ENCODE measurements at regions not wholly inside any gene's neighbourhood (a gene's known extent, or its start where the extent isn't known, plus 50 kb on each side); places are given as distances from the start of the nearest gene placed in this dataset.

- DNase-seq = no peak
These were observed 249.6 kb upstream of the SOX5 start for GRCh38 chr12:24198936-24199671.

GRCh38 chr12:24198070-24198469 lies 248.6 kb upstream of the SOX5 start:
- no peak for DNase-seq

GRCh38 chr12:24197532-24197931 lies 248.1 kb upstream of the SOX5 start:
- no peak for DNase-seq

- DNase-seq = no peak
These were observed 245.6 kb upstream of the SOX5 start for GRCh38 chr12:24195063-24195462.

- no peak for DNase-seq
These were observed 241.6 kb upstream of the SOX5 start for GRCh38 chr12:24191117-24191516.

- no peak for DNase-seq
These were observed 236.3 kb upstream of the SOX5 start for GRCh38 chr12:24185782-24186181.

GRCh38 chr12:24177889-24178288 lies 228.4 kb upstream of the SOX5 start:
- DNase-seq = no peak

GRCh38 chr12:24175929-24176328 lies 226.5 kb upstream of the SOX5 start:
- no peak for DNase-seq

GRCh38 chr12:24175284-24175683 lies 225.8 kb upstream of the SOX5 start:
- no peak for DNase-seq

GRCh38 chr12:24173067-24173466 lies 223.6 kb upstream of the SOX5 start:
- peak; percentile 46 for DNase-seq

GRCh38 chr12:24172773-24173066 lies 223.2 kb upstream of the SOX5 start:
- DNase-seq = no peak

- no peak for DNase-seq
These were observed 222.7 kb upstream of the SOX5 start for GRCh38 chr12:24172031-24172772.

- no peak for DNase-seq
These were observed 205.6 kb upstream of the SOX5 start for GRCh38 chr12:24155042-24155441.

GRCh38 chr12:24153079-24153478 lies 203.6 kb upstream of the SOX5 start:
- DNase-seq = no peak

GRCh38 chr12:24152270-24152669 lies 202.8 kb upstream of the SOX5 start:
- DNase-seq = no peak

- DNase-seq = no peak
These were observed 194.5 kb upstream of the SOX5 start for GRCh38 chr12:24143928-24144327.

GRCh38 chr12:24139035-24139434 lies 189.6 kb upstream of the SOX5 start:
- no peak for DNase-seq

- DNase-seq = no peak
These were observed 188.6 kb upstream of the SOX5 start for GRCh38 chr12:24138041-24138440.

- DNase-seq = no peak
These were observed 185.8 kb upstream of the SOX5 start for GRCh38 chr12:24135158-24135850.

GRCh38 chr12:24134092-24134491 lies 184.6 kb upstream of the SOX5 start:
- no peak for DNase-seq

GRCh38 chr12:24133384-24133783 lies 183.9 kb upstream of the SOX5 start:
- peak; percentile 63 for DNase-seq

- no peak for DNase-seq
These were observed 178.7 kb upstream of the SOX5 start for GRCh38 chr12:24127919-24128721.

- no peak for DNase-seq
These were observed 175.8 kb upstream of the SOX5 start for GRCh38 chr12:24125280-24125679.
